ENCODE measurements at regions not wholly inside any gene's neighbourhood (a gene's known extent, or its start where the extent isn't known, plus 50 kb on each side); places are given as distances from the start of the nearest gene placed in this dataset.

DNA sequence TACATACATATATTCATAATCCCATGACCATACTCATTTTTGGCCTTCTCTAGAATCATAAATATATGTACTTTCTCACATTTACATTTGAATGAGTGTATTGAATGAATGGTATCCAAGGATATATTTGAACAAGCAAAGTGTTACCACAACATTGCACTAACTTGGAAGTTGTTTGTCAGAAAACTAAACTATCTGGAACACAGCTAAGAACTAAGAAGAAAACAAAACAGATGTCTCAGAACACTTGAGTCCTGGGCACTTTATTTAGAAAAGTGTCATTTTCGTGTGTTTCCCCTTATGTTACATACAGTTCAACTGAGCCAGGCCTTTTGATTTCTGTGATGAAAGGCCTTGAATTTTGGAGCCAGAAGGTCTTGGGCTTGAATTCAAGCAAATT lies 466.7 kb upstream of the FAT1 start:
- DNase-seq = no peak

DNA sequence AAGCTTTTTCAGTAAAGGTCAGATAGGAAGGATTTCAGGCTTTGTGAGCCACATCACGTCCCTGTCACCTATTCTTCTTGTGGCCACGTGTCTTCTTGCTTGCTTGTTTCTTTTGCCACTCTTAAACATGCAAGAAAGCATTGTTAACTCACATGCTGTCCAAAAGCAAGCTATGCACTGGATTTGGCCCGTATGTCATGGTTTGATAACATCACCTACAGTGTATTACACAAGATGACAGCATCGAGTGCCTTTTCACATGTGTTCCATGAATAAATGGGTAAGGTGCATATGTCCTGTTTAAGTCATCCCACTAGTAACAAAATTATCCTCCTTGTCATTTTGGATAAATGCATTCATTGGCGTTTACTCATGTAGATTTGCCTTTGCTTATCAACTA lies 468.0 kb upstream of the FAT1 start:
- DNase-seq = no peak

DNA sequence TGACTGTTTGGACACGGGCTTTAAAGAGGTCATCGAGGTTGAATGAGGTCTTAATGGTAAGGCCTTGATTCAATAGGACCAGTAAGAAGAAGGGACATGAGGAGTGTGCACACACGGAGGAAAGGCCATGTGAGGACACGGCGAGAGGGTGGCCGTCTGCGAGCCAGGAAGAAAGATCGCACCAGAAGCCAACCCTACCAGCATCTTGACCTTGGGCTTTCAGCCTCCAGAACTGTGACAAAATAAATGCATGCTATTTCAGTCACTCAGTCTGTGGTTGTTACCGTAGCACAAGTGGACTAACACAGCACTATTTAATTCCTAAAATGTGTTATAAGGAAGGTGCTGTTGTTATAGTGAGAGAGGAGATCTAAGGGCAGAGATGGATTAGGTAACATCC lies 468.6 kb upstream of the FAT1 start:
- DNase-seq = no peak

DNA sequence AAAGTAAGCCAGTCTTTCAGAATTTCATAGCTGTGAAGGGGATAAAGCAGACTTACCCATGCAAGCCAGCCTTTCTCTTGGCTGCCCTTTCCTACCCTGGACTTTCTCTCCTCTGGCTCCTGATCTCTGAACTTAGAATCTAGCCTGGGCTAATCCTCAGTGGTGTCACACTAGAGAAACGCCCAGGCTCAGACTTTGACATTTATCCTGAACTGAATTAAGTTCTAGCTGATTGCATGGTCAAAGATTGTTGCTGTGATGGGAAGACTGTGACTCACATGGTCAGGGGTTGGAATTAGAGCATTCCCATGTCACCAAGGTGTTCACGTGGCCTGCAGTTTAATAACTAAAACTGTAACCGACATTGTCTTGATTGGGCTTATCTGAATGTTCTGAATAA lies 469.5 kb upstream of the FAT1 start:
- DNase-seq = no peak

DNA sequence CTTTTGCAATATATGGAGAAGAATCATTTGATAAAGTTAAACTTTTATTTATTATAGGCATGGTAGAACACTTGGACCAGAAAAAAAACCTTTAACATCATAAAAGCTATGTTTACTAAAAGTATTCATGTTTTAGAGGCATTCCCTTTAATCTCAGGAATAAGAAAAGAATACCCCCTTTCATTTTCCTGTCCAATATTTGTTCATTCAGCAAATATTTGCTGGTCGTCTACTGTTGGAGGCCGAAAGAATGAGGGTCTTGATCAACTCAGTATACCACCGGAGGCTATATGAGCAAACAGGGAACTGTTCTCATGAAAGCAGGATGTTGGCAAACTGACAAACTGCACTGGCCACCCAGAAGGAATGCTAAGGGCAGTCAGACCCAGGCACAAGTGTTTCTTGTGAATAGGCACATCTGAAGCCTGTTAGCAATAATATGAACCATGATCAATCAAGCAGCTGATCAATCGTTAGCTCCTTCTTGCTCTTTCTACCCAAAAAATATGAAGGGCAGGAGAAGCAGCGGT lies 480.8 kb upstream of the FAT1 start:
- DNase-seq = no peak

DNA sequence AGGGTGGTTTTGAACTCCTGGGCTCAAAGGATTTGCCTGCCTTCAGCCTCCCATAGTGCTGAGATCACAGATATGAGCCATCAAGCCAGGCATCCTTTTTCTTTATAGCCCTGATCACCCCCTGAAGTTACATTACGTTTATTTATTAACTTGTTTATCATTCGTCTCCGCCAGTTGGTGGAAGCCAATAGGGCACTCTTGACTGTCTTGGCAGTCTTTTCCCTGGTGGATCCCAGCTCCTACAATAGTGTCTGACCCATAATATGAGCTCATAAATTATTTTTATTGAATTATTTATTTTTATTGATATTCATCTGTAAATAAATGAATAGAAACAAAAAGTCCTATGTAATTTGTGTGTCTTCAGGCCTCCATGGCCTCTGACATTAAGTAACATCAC lies 484.3 kb upstream of the FAT1 start:
- DNase-seq = no peak

DNA sequence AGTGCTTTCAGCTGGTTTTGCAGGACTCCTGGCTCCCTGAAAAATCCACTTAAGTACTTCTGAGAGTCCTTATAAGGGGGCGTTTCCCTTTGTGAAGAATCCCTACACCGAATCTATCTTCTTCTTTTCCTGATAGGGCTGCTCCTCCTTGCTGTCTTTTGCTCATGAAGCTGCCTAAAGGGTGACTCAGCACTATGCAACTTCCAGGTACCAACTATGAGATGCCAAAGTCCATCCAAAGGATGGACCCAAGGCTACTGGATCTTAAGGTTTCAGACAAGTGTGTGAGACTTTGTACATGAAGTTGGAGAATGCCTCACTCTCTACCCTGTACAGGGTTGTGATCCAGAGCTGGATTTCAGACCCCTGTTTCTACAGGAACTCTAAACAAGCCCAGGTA lies 485.0 kb upstream of the FAT1 start:
- no peak for DNase-seq

DNA sequence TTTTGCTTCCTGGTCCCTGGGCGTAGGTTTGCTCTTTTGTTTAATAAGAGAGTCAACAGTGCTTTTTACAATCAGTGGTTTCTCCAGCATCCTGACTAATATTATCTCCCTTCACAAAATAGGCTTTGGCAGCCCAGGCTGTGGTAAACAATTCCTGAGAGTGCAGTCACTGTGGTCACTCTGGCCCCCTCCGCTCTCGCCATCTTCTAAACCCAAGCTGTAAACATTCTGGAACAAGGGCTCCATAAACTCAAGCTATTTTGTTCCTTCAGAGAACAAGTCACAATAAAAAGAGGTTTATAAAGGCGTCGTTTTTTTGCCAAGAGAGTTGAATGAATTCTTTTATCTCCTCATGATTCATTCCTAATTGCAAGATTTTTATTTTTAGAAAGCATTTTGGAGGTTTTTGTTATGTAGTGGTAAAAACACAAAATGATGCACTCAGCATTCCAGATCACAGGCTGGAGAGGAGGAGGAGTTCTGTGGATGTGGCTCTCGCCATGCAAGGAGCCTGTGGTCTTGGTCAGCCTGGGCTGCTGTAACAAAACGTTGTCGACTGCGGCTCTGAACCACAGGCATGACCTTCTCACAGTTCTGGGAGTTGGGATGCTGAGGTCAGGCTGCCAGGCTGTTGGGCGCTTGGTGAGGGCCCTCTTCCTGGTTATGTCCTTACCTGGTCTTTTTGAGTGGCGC lies 486.4 kb upstream of the FAT1 start:
- DNase-seq = no peak

DNA sequence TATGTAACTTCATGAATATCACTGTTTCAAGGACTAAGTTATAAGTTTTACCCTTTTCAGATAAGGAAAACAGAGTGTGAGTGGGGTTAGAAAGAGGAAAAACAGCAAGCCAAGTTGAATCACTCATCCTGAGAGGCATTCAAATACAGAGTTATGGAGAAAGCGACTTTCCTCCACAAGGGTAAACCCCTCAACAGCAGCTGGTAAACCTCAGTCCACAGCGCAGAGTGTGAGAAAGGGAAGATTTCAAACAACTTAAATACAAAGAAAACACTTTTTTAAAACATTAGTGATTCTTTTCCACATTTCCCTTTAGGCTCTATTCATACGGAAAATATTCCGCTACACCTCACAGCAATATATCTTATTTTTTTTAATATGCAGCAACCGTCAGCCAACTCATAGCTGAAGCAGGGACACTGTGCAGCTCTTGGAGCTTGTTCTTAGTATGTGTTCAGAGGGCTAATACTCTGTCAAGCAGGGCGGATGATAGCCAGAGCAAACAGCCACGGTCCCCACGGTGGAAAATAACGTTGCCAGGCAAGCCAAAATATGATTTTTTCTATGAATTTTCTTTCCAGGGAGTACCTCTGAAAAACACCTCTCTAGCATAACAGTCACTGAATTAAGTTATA lies 488.9 kb upstream of the FAT1 start:
- no peak for DNase-seq

DNA sequence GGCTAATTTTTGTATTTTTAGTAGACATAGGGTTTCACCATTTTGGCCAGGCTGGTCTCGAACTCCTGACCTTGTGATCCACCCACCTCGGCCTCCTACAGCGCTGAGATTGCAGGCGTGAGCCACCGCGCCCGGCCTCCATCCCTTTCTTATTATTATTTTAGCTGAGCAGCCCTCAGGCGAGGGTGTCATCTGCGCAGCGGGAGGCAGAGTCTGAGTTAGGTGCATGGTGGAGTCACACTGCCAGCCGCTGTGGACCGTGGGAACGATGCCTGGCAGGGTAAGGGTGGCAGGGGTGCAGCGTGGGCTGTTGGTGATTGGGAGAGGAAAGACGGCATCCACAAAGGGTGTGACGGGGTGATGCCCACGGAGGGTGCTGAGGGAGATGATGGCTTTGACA lies 491.8 kb upstream of the FAT1 start:
- no peak for DNase-seq

DNA sequence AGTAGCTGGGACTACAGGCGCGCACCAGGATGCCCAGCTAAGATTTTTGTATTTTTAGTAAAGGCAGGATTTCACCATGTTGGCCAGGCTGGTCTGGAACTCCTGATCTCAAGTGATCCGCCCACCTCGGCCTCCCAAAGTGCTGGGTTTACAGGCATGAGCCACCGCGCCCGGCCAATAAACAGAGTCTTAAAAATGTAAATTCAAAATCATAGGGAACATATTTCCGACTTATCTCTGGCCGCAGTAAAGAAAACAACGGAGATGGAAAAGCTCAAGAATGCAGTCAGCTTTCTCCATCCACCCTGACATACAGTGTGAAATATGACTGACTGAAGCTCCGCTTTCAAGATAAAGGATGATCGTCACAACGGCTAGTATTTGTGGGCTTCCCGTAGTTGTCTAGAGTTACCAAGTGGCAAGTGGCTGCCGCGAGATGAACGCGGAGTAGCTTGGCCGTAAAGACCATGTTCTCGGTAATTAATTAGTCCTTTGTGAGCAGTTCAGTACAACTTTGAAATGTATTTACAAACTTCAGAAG lies 495.1 kb upstream of the FAT1 start:
- no peak for DNase-seq

DNA sequence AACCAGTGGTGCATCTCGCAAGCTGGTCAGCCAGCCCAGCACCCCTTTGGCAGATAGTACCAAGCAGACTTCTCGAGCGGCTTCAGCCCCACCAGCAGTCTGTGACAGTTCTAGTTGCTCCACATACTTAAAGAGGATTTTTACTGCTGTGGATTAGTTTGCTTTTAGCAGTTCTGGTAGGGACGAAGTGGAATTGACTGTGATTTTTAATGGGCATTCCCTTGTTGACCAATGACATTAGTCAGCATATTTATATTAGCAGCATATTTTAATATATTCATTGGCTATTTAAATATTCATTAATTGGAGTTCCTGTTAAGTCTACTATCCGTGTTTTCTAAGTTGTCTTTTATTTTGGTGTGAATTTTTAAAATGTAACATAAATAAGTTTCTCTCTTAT lies 500.9 kb upstream of the FAT1 start:
- DNase-seq = no peak

DNA sequence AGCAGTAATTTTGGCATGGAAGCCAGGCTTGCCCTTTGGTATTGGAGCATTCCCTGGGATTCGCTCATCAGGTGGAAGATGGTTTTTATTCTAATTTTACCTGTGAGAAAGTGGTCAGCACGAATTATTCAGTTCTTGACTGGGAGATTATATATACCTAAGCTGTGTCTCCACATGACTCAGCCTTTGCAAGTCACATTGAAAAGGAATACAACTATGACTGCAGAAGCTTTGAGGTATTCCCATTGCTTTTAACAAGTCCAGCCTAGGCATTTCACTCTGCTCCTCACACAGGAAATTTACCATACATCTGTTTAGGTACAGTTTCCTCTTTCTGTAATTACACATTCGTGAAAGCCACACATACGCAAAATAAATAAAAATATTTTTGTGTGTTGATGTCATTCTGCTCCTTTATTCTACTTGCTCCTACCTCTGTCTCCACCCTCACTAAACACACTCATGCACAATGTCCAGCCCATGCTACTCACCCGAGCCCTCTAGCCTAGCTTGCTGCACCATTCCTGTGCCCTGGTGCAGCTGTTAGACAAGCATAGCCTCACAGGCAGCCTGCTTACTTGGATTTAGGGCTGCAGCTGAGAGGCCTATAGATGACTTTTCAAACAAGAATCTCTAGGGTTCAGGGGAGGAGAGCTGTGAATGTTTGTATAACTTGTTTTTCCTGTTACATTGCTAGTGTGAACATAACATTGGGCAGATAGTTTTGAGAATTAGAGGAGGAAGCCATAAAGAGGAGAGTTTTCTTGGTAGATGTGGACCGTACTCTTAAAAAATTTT lies 504.4 kb upstream of the FAT1 start:
- no peak for DNase-seq

DNA sequence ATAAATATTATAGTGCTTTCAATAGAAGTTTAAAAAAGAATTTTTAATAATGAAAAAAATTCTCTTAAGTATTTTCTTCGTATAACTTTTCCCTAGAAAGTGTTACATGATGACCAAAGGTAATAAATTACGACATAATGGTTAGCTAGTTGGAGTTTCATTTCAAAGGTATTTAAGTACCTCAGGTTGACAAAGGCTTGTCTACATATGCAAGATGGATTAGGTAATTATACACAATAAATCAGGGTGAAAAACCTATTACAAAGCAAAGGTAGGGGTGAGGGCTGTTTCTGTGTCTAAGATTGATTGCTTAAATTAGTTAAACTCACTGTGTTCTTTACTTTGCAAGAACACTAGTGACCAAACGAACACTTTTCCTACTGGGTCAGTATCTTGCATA lies 508.5 kb upstream of the FAT1 start:
- no peak for DNase-seq

DNA sequence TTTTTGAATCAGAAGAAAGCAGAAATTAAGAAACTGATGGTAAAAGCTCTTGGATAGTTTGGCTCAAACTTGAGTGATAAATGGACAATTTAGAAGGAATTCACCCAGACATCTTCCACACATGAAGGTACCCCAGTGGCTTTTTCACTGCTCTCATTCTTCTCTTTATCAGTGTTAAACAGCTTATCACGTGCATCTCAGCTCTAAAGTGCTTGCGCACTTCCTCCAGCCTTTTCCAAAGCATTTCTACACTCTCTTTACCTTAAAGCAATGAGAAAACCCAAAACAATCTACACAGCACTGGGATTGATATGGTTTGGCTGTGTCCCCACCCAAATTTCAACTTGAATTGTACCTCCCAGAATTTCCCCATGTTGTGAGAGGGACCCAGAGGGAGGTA lies 509.1 kb upstream of the FAT1 start:
- DNase-seq = no peak

DNA sequence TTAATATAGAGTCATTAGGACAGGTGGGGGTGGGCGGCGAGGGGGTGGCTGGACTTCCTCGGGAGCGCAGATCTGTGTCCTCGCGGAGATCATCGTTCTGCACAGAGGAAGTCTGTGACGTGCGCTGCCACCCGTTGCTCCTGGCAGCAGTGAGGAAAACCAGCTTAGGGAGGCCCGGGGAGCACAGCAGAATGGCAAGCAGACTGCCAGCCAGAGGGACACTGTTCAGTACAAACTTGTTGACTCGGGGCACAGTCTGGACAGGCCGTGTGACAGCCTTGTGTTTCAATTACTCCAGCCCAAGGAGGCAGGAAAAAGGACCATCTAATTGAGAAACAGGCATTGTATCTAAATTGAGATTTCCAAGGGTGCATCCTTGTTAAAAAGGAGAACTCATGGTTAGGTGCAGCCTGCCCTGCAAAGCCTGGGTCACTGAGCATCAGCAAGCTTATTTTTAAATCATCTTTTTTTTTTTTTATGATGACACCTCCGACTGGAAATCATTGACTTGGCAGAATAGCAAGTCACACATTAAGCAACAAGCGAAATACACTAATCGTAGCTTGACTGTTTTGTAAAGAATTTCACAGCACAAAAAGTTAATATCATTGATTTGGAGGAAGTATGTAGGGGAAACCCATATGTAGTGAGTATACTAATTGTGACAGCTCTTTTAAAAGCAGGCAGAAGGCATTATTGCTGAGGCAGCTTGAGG lies 512.0 kb upstream of the FAT1 start:
- no peak for DNase-seq

DNA sequence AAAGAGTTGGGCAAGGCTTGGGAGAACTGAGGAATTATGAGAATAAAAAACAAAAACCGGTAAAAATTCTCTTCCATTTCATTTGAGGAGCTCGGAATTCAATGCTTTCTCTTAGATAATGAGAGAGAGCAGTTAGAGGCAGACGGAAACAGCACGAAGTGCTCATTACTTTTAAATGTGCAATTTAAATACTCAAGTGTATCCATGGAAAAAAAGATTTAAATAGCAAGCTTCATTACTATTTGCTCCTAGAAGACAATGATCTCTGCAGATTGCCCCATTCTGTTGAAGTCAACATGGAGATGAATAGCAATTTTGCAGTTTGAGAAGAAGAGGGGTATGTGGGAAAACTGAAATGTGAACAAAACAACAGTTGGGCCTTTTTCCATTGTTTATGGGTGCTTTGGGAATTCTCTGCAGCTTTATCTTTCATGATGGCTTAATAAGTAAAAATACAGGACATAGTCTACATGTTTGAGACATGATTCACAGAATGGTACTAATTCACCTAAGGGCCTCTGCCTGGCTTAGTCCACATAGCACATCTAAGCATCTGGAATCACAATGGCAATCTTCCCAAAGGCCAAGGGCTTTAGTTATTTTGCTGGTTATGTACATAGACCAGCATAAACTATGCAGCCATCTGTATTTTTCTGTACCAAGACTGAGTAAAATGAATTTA lies 512.7 kb upstream of the FAT1 start:
- no peak for DNase-seq

DNA sequence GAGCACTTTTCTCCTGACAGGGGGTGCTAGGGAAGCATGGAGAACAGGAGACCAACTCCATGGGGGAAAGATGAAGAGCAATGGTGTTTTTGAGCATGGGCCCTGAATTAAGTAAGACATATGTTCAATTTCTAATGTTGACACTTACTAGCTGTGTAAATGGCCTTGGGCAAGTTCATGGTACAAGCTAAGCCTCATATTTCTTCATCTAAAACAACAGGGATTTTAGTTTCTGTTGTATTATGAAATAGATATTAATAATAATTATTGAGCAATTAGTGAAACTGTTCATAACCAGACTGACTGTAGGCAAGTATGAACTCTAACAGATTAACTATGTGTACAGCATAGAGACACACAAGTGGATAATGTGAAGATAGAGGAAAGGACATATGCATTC lies 515.0 kb upstream of the FAT1 start:
- no peak for DNase-seq

DNA sequence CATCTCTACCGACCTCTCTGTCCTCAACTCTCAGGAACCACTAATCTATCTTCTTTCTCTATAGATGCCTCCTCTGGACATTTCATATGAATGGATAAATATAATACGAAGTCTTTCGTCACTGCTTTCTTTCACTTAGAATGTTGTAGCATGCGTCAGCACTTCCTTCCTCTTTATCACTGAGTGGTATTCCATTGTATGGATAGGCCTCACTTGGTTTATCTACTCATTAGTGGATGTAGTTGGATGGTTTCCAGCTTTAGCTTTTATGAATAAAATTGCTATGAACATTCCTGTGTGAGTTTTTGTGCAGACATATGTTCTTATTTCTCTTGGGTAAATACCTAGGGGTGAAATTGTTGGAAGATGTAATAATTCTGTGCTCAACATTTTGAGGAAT lies 528.2 kb upstream of the FAT1 start:
- DNase-seq = no peak

DNA sequence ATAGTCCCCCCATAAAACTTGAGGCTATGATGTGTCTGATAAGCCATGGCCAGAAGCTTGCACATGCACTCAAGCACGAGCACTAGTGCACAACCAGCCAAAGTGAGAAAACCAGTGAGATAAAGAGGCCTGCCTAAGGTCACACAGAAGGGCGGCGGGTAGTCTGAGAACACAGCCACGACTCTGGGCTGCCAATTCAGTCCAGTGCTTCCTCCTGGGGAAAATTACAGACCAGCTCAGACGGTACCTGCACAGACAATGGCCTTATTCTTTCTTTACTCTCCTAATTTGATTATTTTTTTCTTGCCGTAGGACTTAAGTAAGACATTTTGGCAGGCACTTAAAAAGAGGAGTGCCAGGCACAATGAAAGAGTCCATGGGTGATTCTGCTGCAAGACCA lies 533.2 kb upstream of the FAT1 start:
- no peak for DNase-seq

DNA sequence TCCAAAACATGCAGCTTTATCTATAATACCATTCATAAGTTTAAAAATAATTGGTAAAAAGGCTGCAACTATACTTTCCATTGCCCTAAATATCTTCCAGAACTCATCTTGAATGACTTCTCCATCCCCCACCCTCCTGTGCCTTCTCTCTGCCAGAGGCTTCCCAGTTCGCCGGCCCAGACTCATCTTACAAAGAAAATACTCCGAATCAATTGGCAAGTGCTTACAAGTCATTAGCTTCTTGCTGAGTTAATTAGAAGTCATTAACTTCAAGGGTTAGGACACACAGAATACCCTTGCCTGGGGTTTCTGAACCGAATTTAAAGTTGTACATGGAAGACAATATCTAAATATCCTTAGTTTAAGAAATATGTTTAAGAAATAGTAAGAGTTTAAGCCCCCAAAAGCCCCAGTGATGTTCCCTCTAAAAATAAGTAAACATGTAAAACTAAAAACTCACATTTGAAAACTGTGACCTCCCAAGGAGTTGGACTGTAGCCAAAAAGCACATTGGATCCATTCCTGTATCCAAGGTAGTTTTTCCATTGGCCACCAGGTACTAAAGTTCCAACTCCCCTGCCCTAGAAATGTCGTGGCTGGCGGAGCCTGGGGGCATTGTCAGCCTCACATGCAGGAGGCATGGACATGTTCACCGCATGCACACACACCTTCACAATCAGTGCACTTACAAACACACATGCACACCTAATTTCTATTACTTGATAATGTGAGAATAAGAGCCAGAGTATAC lies 535.2 kb upstream of the FAT1 start:
- no peak for DNase-seq

DNA sequence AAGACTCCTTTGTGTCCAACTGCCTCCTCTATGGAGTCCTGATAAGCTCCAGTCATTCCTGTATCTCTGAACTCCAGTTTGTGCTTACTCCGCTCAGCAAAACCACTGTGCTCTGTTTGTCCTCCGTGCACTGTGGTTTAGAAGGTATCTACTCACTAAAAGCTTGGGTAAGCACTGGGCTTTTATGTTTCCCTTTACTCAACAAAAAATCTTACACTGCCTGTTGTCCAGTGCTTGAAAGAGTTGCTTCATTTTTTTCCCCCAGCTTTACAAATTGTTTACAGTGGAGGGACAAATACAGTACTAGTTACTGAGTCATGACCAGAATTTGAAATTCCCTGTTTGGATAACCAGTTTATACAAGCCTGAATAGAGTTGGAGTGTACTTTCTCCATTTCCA lies 545.3 kb upstream of the FAT1 start:
- no peak for DNase-seq
